Naive thymus-derived CD4-positive, alpha-beta T cell (primary cell): ENCODE measurements at regions not wholly inside any gene's neighbourhood (a gene's known extent, or its start where the extent isn't known, plus 50 kb on each side); places are given as distances from the start of the nearest gene placed in this dataset.

Experiments
- ATAC-seq: fragments of 150-1000 bp; cut with Tn5 transposase; 2 replicates; pipeline ENCODE4 v1.10.0; 2021; ENCODE audit warnings: mild to moderate bottlenecking, moderate library complexity
- CTCF ChIA-PET: fragments of 350-600 bp; sonication (Branson Sonifier 250); formaldehyde crosslinking; loops from one replicate; lab custom pipeline; 2021; ENCODE audit warnings: antibody characterized with exemption; lab: Charles Lee
- POLR2A ChIA-PET: fragments of 350-600 bp; sonication (Branson Sonifier 250); formaldehyde crosslinking; loops from one replicate; lab custom pipeline; 2021; ENCODE audit warnings: antibody characterized with exemption, inconsistent platforms; lab: Charles Lee
- DNase-seq, 9 donors: peaks; one replicate each; pipeline versions ENCODE4 v3.0.0 to v3.0.0-alpha.2; 2020 to 2022; ENCODE audit warnings: mixed read lengths in 1 of 9
- H3K27ac ChIP-seq: one replicate; pipeline ENCODE4 v1.7.0; 2013; ENCODE audit warnings: mild to moderate bottlenecking, low read depth, low read length, moderate library complexity
- H3K27me3 ChIP-seq, 2 donors: one replicate each; pipeline ENCODE4 v1.7.0; 2013; ENCODE audit warnings: low read length in 2 of 2, mild to moderate bottlenecking in 2 of 2, moderate library complexity in 2 of 2; ENCODE audit not compliant: control insufficient read depth in 2 of 2, insufficient read depth in 2 of 2
- H3K36me3 ChIP-seq, 3 experiments: 1 replicate in 2 of 3; 2 replicates in 1 of 3; pipeline ENCODE4 v1.7.0; 2013; ENCODE audit warnings: low read length in 3 of 3, mild to moderate bottlenecking in 3 of 3, moderate library complexity in 1 of 3; ENCODE audit not compliant: insufficient read depth in 3 of 3, control insufficient read depth in 2 of 3
- H3K4me1 ChIP-seq, 2 donors: one replicate each; pipeline ENCODE4 v1.7.0; 2013; ENCODE audit warnings: low read length in 2 of 2, mild to moderate bottlenecking in 2 of 2, moderate library complexity in 1 of 2; ENCODE audit not compliant: control insufficient read depth in 2 of 2, insufficient read depth in 2 of 2
- H3K4me3 ChIP-seq: 2 replicates; pipeline ENCODE4 v1.7.0; 2013; ENCODE audit warnings: mild to moderate bottlenecking, low read length
- H3K9me3 ChIP-seq, 3 experiments: 1 replicate in 2 of 3; 2 replicates in 1 of 3; pipeline ENCODE4 v1.7.0; 2013; ENCODE audit warnings: low read length in 3 of 3; ENCODE audit not compliant: control insufficient read depth in 2 of 3
- H3K27ac Mint-ChIP-seq, 9 donors: one replicate each; pipeline ENCODE4 v1.8.0; 2020 to 2022; ENCODE audit warnings: mixed read lengths in 9 of 9, mild to moderate bottlenecking in 8 of 9, moderate library complexity in 5 of 9, inconsistent platforms in 2 of 9
- H3K27me3 Mint-ChIP-seq, 5 donors: one replicate each; pipeline ENCODE4 v1.8.0; 2021 to 2022; ENCODE audit warnings: mixed read lengths in 5 of 5, mild to moderate bottlenecking in 1 of 5
- H3K36me3 Mint-ChIP-seq, 5 donors: one replicate each; pipeline ENCODE4 v1.8.0; 2020 to 2022; ENCODE audit warnings: mixed read lengths in 5 of 5, mild to moderate bottlenecking in 3 of 5, inconsistent platforms in 1 of 5
- H3K4me1 Mint-ChIP-seq, 7 donors: one replicate each; pipeline ENCODE4 v1.8.0; 2020 to 2022; ENCODE audit warnings: mixed read lengths in 7 of 7, mild to moderate bottlenecking in 3 of 7, inconsistent platforms in 1 of 7
- H3K4me3 Mint-ChIP-seq, 10 donors: one replicate each; pipeline ENCODE4 v1.8.0; 2020 to 2022; ENCODE audit warnings: mild to moderate bottlenecking in 10 of 10, mixed read lengths in 10 of 10, moderate library complexity in 6 of 10, inconsistent platforms in 2 of 10
- H3K9me3 Mint-ChIP-seq, 11 donors: one replicate each; pipeline ENCODE4 v1.8.0; 2020 to 2022; ENCODE audit warnings: mixed read lengths in 11 of 11, mild to moderate bottlenecking in 4 of 11, inconsistent platforms in 1 of 11, moderate library complexity in 1 of 11
- intact Hi-C, 2 donors: fragments of 100-400 bp; cut with micrococcal nuclease; formaldehyde crosslinking; loops; one replicate each; pipeline ENCODE4 v1.15.1; 2023

DNA sequence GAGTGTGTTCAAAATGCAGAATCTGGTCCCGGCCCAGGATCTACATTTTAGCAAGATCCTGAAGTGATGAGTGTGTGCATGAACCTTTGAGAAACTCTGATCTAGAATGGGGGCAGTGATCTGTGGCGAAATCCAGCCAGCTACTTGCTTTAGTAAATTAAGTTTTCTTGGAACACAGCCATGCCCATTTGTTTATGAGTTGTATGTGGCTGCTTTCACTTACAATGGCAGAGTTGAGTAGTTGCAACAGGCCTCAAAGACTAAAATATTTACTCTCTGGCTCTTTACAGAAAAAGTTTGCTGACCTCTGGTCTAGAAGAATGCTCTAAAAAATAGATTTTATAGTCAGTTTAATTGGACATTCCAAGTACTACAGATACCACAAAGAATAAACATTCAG is 588.3 kb downstream of the BNC2 start:
- Mint-ChIP-seq H3K27ac (no peak overlapping the region), H3K4me1 (no peaks in the 10 kb centered on the region), H3K27me3 (peaks cover 0 to 6% (median 4%) of the 10 kb centered on the region in 5 donors), H3K36me3 (no peaks in the 10 kb centered on the region), H3K4me3 (no peak overlapping the region), H3K9me3 (peaks cover 0 to 11% (median 4%) of the 10 kb centered on the region in 11 donors)
- Histone ChIP-seq H3K27ac (no peak overlapping the region), H3K4me3 (no peak overlapping the region), H3K36me3 (no peaks in the 10 kb centered on the region), H3K9me3 (peaks cover 0 to 4% (median 0%) of the 10 kb centered on the region in 3 experiments), H3K27me3 (no peaks in the 10 kb centered on the region), H3K4me1 (no peaks in the 10 kb centered on the region)
- POLR2A ChIA-PET: no interaction called here
- intact Hi-C loops: no loop called here
- no peak for ATAC-seq
- no peak for DNase-seq
- CTCF ChIA-PET: no interaction called here

DNA sequence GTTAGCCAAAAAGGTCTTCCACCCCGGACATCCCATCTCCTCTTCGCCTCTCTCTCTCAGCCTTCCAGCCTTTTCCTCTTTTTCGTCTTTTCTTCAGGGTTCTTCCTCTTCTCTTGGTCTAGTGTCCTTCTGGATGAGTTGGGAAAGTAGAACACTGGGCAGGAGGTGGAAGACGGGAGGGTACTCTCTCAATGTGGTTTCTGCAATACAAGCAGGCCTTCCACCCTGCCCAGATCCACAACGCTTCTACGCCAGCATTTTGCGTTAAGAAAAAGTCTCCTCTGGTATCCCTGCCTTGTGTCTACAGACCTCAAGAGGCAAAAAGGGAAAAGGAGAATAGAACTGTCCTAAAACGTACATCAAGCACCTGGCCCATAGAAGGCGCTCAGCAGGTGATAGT is 587.8 kb downstream of the BNC2 start:
- Mint-ChIP-seq H3K9me3 (peaks cover 0 to 11% (median 4%) of the 10 kb centered on the region in 11 donors), H3K36me3 (no peaks in the 10 kb centered on the region), H3K4me1 (no peaks in the 10 kb centered on the region), H3K4me3 (no peak overlapping the region), H3K27me3 (peaks cover 0 to 6% (median 4%) of the 10 kb centered on the region in 5 donors), H3K27ac (no peak overlapping the region)
- DNase-seq: no peak
- no peak for ATAC-seq
- Histone ChIP-seq H3K4me1 (no peaks in the 10 kb centered on the region), H3K36me3 (no peaks in the 10 kb centered on the region), H3K4me3 (no peak overlapping the region), H3K27me3 (no peaks in the 10 kb centered on the region), H3K9me3 (peaks cover 0 to 4% (median 0%) of the 10 kb centered on the region in 3 experiments), H3K27ac (no peak overlapping the region)
- intact Hi-C loops: no loop called here
- ChIA-PET CTCF (no interaction called here), POLR2A (no interaction called here)

DNA sequence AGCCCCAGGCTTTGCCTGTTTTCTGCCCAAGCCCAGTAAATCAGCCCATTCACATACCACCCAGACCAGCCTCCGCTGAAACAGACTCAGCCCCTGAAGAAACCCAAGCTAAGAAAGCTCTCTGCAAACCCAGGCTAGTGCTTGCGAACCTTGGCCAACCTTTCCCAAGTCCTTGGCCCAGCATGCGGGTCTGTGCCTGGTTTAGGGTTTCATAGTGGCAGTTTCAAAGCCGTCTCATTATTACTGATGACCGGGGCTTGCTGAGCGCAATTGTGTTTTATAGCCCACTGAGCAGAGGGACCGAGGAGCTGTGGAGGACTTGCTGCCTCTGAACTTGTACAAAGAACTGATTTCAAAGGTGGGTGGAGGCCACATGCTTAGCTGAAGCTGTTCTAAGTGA is 584.3 kb downstream of the BNC2 start:
- Mint-ChIP-seq H3K4me1 (no peaks in the 10 kb centered on the region), H3K36me3 (no peaks in the 10 kb centered on the region), H3K9me3 (peaks cover 0 to 11% (median 4%) of the 10 kb centered on the region in 11 donors), H3K27me3 (peaks cover 0 to 14% (median 4%) of the 10 kb centered on the region in 5 donors), H3K4me3 (no peak overlapping the region), H3K27ac (no peak overlapping the region)
- ChIA-PET POLR2A (no interaction called here), CTCF (no interaction called here)
- intact Hi-C loops: no loop called here
- H3K36me3 ChIP-seq: no peaks in the 10 kb centered on the region
- no peak overlapping the region for H3K27ac ChIP-seq
- ATAC-seq (no peak), DNase-seq (no peak)
- peaks cover 0 to 4% (median 0%) of the 10 kb centered on the region in 3 experiments for H3K9me3 ChIP-seq
- no peaks in the 10 kb centered on the region for H3K4me1 ChIP-seq
- no peak overlapping the region for H3K4me3 ChIP-seq
- H3K27me3 ChIP-seq: no peaks in the 10 kb centered on the region

DNA sequence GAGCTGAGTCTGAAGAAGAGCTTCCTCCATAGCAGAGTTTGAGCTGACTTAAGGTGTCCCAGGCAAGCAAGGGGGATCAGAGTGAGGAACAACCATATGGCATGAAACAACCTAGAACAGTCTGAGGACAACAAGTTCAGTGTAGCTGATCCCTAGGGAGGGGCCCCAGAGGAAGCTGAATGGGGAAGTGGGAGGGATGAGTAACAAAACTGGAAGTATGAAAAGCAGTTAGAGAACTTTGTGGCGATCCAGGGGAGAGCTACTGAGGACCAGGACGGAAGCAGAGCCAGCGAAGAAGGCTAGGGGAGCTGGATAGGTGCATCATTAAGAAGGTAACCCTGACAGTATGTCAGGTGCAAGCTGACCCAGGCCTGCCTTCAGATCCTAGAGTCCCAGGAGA is 580.8 kb downstream of the BNC2 start:
- Histone ChIP-seq H3K9me3 (peaks cover 0 to 3% (median 0%) of the 10 kb centered on the region in 3 experiments), H3K4me3 (no peak overlapping the region), H3K4me1 (no peaks in the 10 kb centered on the region), H3K27ac (no peak overlapping the region), H3K27me3 (no peaks in the 10 kb centered on the region), H3K36me3 (no peaks in the 10 kb centered on the region)
- no peaks in the 10 kb centered on the region for H3K36me3 Mint-ChIP-seq
- CTCF ChIA-PET: no interaction called here
- DNase-seq: no peak
- peak; percentile 68 for ATAC-seq
- POLR2A ChIA-PET: no interaction called here
- H3K27me3 Mint-ChIP-seq: peaks cover 0 to 14% (median 5%) of the 10 kb centered on the region in 5 donors
- H3K4me3 Mint-ChIP-seq: no peak overlapping the region
- intact Hi-C loops: loop anchor here in 1 of 2 donors (10.0 kb wide), 1 partner anchor 175 kb away; no protein-coding TSS in a partner anchor
- H3K9me3 Mint-ChIP-seq: peaks cover 0 to 10% (median 3%) of the 10 kb centered on the region in 11 donors
- H3K27ac Mint-ChIP-seq: no peak overlapping the region
- H3K4me1 Mint-ChIP-seq: no peaks in the 10 kb centered on the region

DNA sequence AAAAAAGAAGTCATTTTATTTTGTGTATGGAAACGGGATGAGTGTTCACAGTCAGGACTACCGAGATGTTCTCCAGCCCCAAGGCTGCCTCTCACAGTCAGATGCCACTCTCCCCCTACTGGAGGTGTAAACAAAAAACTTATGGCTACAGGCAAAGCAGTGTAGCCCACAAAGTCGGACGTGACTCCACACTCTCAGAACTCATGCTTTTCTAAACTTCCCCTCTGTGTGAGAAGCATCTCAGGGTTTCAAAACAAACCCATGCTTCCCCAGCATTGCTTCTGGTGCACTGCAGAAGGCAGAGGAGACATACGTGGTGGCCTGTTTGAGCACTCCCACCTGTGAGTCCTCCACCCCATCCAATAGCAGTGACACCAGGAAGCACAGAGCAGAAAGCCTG is 580.3 kb downstream of the BNC2 start:
- intact Hi-C loops: loop anchor here in 1 of 2 donors (10.0 kb wide), 1 partner anchor 175 kb away; no protein-coding TSS in a partner anchor
- ChIA-PET CTCF (no interaction called here), POLR2A (no interaction called here)
- Histone ChIP-seq H3K9me3 (peaks cover 0 to 3% (median 0%) of the 10 kb centered on the region in 3 experiments), H3K36me3 (no peaks in the 10 kb centered on the region), H3K27ac (no peak overlapping the region), H3K27me3 (no peaks in the 10 kb centered on the region), H3K4me3 (no peak overlapping the region), H3K4me1 (no peaks in the 10 kb centered on the region)
- H3K4me3 Mint-ChIP-seq: no peak overlapping the region
- no peak overlapping the region for H3K27ac Mint-ChIP-seq
- no peaks in the 10 kb centered on the region for H3K4me1 Mint-ChIP-seq
- H3K27me3 Mint-ChIP-seq: peaks cover 0 to 12% (median 5%) of the 10 kb centered on the region in 5 donors
- peaks cover 0 to 11% (median 2%) of the 10 kb centered on the region in 11 donors for H3K9me3 Mint-ChIP-seq
- H3K36me3 Mint-ChIP-seq: no peaks in the 10 kb centered on the region
- ATAC-seq: peak; percentile 36
- no peak for DNase-seq

DNA sequence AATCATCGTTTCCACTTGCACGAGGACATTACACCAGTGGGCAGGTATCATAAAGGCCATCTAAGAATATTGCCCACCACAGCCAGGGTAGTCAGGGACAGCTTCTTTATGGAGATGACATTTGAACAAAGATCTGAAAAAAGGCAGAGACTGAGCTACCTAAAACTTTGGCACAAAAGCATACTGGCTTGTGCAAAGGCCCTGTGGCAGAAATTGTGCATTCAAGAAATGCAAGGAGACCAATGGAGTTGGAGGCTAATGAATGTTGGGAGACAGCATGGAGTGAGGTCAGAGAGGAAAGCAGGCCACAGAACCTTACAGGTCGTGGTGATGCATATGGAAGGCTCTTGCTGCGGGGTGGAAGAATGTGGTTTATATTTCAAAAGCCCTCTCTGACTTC is 578.5 kb downstream of the BNC2 start:
- intact Hi-C loops: loop anchor here in 1 of 2 donors (10.0 kb wide), 1 partner anchor 173 kb away; no protein-coding TSS in a partner anchor
- no peaks in the 10 kb centered on the region for H3K4me1 Mint-ChIP-seq
- CTCF ChIA-PET: no interaction called here

DNA sequence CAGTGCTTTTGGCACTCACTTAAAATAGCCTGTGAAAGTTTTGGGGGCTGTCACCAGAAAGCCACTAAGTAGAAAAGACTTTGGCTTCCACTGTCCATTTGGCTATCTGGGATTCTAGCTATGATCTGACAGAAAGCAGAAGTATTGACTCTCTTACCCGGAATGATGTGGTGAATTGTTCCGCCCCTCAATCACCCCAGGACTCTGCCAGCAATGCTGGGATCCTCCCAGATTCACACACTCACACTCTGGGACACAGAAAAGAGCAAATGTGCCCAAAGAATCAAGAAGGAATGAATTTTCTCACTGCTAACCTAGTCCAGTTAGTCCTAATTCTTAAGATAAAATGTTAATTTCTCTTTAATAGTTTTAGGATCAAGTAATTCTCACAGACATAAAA is 576.9 kb downstream of the BNC2 start:
- ATAC-seq: no peak
- no peak for DNase-seq

More for the DNA sequence above, 578.5 kb downstream of the BNC2 start:
- peaks cover 0 to 8% (median 0%) of the 10 kb centered on the region in 11 donors for H3K9me3 Mint-ChIP-seq
- DNase-seq: no peak
- peaks cover 0 to 9% (median 0%) of the 10 kb centered on the region in 5 donors for H3K27me3 Mint-ChIP-seq
- no peak overlapping the region for H3K4me3 ChIP-seq
- H3K9me3 ChIP-seq: peaks cover 0 to 3% (median 0%) of the 10 kb centered on the region in 3 experiments
- H3K27ac Mint-ChIP-seq: no peak overlapping the region
- POLR2A ChIA-PET: no interaction called here
- no peaks in the 10 kb centered on the region for H3K36me3 Mint-ChIP-seq
- no peaks in the 10 kb centered on the region for H3K4me1 ChIP-seq
- H3K36me3 ChIP-seq: no peaks in the 10 kb centered on the region
- H3K4me3 Mint-ChIP-seq: no peak overlapping the region
- H3K27ac ChIP-seq: no peak overlapping the region
- H3K27me3 ChIP-seq: no peaks in the 10 kb centered on the region
- ATAC-seq: no peak

More for the DNA sequence above, 576.9 kb downstream of the BNC2 start:
- Mint-ChIP-seq H3K9me3 (peaks cover 0 to 12% (median 2%) of the 10 kb centered on the region in 11 donors), H3K36me3 (no peaks in the 10 kb centered on the region), H3K4me3 (no peak overlapping the region), H3K27ac (no peak overlapping the region), H3K27me3 (peaks cover 0 to 9% (median 0%) of the 10 kb centered on the region in 5 donors), H3K4me1 (no peaks in the 10 kb centered on the region)
- ChIA-PET CTCF (no interaction called here), POLR2A (no interaction called here)
- Histone ChIP-seq H3K9me3 (peaks cover 0 to 3% (median 0%) of the 10 kb centered on the region in 3 experiments), H3K4me3 (no peak overlapping the region), H3K27me3 (no peaks in the 10 kb centered on the region), H3K36me3 (no peaks in the 10 kb centered on the region), H3K27ac (no peak overlapping the region), H3K4me1 (no peaks in the 10 kb centered on the region)
- intact Hi-C loops: loop anchor here in 1 of 2 donors (10.0 kb wide), 1 partner anchor 171 kb away; no protein-coding TSS in a partner anchor
